SK-N-SH treated with all-trans-retinoic acid at 6 μM for 48 hours (cell line): ENCODE measurements at regions not wholly inside any gene's neighbourhood (a gene's known extent, or its start where the extent isn't known, plus 50 kb on each side); places are given as distances from the start of the nearest gene placed in this dataset.

ENCODE experiments used
- ATAC-seq: fragments of 200-7000 bp; cut with Tn5 transposase; 3 replicates; pipeline ENCODE4 v1.9.1; 2020; ENCODE audit warnings: mild to moderate bottlenecking, moderate library complexity
- ARNTL ChIP-seq: fragments of 450-650 bp; formaldehyde crosslinking; IDR thresholded peaks from 2 replicates; pipeline ENCODE4 v1.5.0; 2020; ENCODE audit warnings: low read depth, mild to moderate bottlenecking, moderate library complexity, borderline replicate concordance
- BACH2 ChIP-seq: fragments of 250-450 bp; sonication (Bioruptor Pico); IDR thresholded peaks from 2 replicates; pipeline ENCODE4 v1.9.0; 2021; ENCODE audit warnings: mild to moderate bottlenecking, borderline replicate concordance
- CREB5 ChIP-seq: fragments of 250-450 bp; sonication (Bioruptor Pico); IDR thresholded peaks from 2 replicates; pipeline ENCODE4 v1.5.1; 2020; ENCODE audit warnings: low read depth, mild to moderate bottlenecking, moderate library complexity
- CSDC2 ChIP-seq: fragments of 250-450 bp; sonication (Bioruptor Pico); IDR thresholded peaks from 2 replicates; pipeline ENCODE4 v1.5.0; 2020; ENCODE audit warnings: mild to moderate bottlenecking, moderate library complexity
- CSRNP3 ChIP-seq: fragments of 250-450 bp; sonication (Bioruptor Pico); IDR thresholded peaks from 2 replicates; pipeline ENCODE4 v1.5.1; 2021; ENCODE audit warnings: mild to moderate bottlenecking, moderate library complexity
- ESRRG ChIP-seq: fragments of 250-450 bp; sonication (Bioruptor Pico); IDR thresholded peaks from 2 replicates; pipeline ENCODE4 v1.6.1; 2021; ENCODE audit warnings: mild to moderate bottlenecking
- GLIS3 ChIP-seq: fragments of 250-450 bp; sonication (Bioruptor Pico); IDR thresholded peaks from 2 replicates; pipeline ENCODE4 v1.5.0; 2020; ENCODE audit warnings: mild to moderate bottlenecking, moderate library complexity
- ISL1 ChIP-seq: fragments of 250-450 bp; sonication (Bioruptor Pico); IDR thresholded peaks from 2 replicates; pipeline ENCODE4 v2.1.2; 2022; ENCODE audit warnings: mild to moderate bottlenecking, moderate library complexity
- OSR1 ChIP-seq: fragments of 250-450 bp; sonication (Bioruptor Pico); IDR thresholded peaks from 2 replicates; pipeline ENCODE4 v1.8.0; 2022; ENCODE audit warnings: moderate library complexity, mild to moderate bottlenecking, inconsistent platforms
- PATZ1 ChIP-seq: fragments of 250-450 bp; sonication (Bioruptor Pico); IDR thresholded peaks from 2 replicates; pipeline ENCODE4 v1.8.0; 2020; ENCODE audit warnings: mild to moderate bottlenecking, moderate library complexity, borderline replicate concordance
- PPARA ChIP-seq: fragments of 250-450 bp; sonication (Bioruptor Pico); IDR thresholded peaks from 2 replicates; pipeline ENCODE4 v1.5.0; 2020; ENCODE audit warnings: mild to moderate bottlenecking, borderline replicate concordance
- RARB ChIP-seq: fragments of 250-450 bp; sonication (Bioruptor Pico); IDR thresholded peaks from 2 replicates; pipeline ENCODE4 v1.8.0; 2021; ENCODE audit warnings: mild to moderate bottlenecking, moderate library complexity
- SNAI2 ChIP-seq: fragments of 250-450 bp; sonication (Bioruptor Pico); IDR thresholded peaks from 2 replicates; pipeline ENCODE4 v1.5.0; 2020; ENCODE audit warnings: mild to moderate bottlenecking, moderate library complexity
- TCF4 ChIP-seq: fragments of 250-450 bp; sonication (Bioruptor Pico); IDR thresholded peaks from 2 replicates; pipeline ENCODE4 v1.8.0; 2021; ENCODE audit warnings: mild to moderate bottlenecking, moderate library complexity, borderline replicate concordance
- TOX ChIP-seq: fragments of 250-450 bp; sonication (Bioruptor Pico); IDR thresholded peaks from 2 replicates; pipeline ENCODE4 v1.8.0; 2021; ENCODE audit warnings: mild to moderate bottlenecking, moderate library complexity, borderline replicate concordance
- TSHZ2 ChIP-seq: fragments of 250-450 bp; sonication (Bioruptor Pico); IDR thresholded peaks from 2 replicates; pipeline ENCODE4 v1.5.0; 2020; ENCODE audit warnings: mild to moderate bottlenecking, moderate library complexity
- ZC3H10 ChIP-seq: fragments of 250-450 bp; sonication (Bioruptor Pico); IDR thresholded peaks from 2 replicates; pipeline ENCODE4 v1.5.1; 2021; ENCODE audit warnings: mild to moderate bottlenecking, moderate library complexity
- ZFP3 ChIP-seq: fragments of 250-450 bp; sonication (Bioruptor Pico); IDR thresholded peaks from 2 replicates; pipeline ENCODE4 v1.5.0; 2020; ENCODE audit warnings: mild to moderate bottlenecking, moderate library complexity
- ZNF70 ChIP-seq: fragments of 450-650 bp; formaldehyde crosslinking; IDR thresholded peaks from 2 replicates; pipeline ENCODE4 v1.5.0; 2020; ENCODE audit warnings: mild to moderate bottlenecking, moderate library complexity
- ZNF8 ChIP-seq: fragments of 450-650 bp; formaldehyde crosslinking; IDR thresholded peaks from 2 replicates; pipeline ENCODE4 v1.5.0; 2020; ENCODE audit warnings: mild to moderate bottlenecking, moderate library complexity
- TF ChIP-seq, protein P1 (sequence below): fragments of 250-450 bp; sonication (Bioruptor Pico); IDR thresholded peaks from 2 replicates; pipeline ENCODE4 v1.8.0; 2021; ENCODE audit warnings: low read depth, mild to moderate bottlenecking, moderate library complexity, borderline replicate concordance

DNA sequence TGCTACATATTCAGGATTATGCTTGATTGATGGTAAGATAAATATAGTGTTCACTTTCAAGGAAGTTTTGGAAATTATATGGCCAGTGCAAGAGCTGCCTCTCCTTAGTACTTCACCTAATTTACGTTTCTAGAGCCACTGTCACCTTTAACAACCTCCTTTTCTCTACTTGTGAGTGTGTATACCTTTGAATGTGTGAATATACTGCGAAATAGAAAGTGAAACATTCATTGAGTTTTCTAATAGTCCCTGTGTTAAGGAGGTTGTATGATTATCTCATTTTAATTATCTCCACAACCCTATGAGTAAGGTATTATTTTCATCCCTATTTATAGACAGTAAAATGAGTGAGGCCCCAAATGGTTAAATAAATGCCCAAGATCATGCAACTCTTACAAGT is 1050.5 kb downstream of the XPNPEP1 start (continued):
- no peak for TF ChIP-seq GLIS3 (CRISPR knock-in tag)

GRCh38 chr10:108868881-108869280 is 1054.4 kb downstream of the XPNPEP1 start:
- TF ChIP-seq TCF4 (CRISPR knock-in tag) (no peak), ZNF70 (CRISPR knock-in tag) (no peak), ARNTL (CRISPR knock-in tag) (no peak), GLIS3 (CRISPR knock-in tag) (no peak), PATZ1 (CRISPR knock-in tag) (no peak), SNAI2 (CRISPR knock-in tag) (no peak), CSRNP3 (no peak), BACH2 (CRISPR knock-in tag) (no peak), TOX (CRISPR knock-in tag) (no peak), ZNF8 (no peak), TSHZ2 (CRISPR knock-in tag) (no peak), CREB5 (CRISPR knock-in tag) (no peak), ESRRG (no peak), PPARA (CRISPR knock-in tag) (no peak), OSR1 (CRISPR knock-in tag) (no peak), ISL1 (CRISPR knock-in tag) (no peak), RARB (CRISPR knock-in tag) (no peak), ZC3H10 (CRISPR knock-in tag) (no peak)
- TF ChIP-seq, protein P1, sequence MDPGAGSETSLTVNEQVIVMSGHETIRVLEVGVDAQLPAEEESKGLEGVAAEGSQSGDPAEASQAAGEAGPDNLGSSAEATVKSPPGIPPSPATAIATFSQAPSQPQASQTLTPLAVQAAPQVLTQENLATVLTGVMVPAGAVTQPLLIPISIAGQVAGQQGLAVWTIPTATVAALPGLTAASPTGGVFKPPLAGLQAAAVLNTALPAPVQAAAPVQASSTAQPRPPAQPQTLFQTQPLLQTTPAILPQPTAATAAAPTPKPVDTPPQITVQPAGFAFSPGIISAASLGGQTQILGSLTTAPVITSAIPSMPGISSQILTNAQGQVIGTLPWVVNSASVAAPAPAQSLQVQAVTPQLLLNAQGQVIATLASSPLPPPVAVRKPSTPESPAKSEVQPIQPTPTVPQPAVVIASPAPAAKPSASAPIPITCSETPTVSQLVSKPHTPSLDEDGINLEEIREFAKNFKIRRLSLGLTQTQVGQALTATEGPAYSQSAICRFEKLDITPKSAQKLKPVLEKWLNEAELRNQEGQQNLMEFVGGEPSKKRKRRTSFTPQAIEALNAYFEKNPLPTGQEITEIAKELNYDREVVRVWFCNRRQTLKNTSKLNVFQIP = no peak
- ATAC-seq = no peak

GRCh38 chr10:108862676-108863350 is 1060.5 kb downstream of the XPNPEP1 start:
- no peak for TF ChIP-seq ZC3H10 (CRISPR knock-in tag)
- no peak for TF ChIP-seq CREB5 (CRISPR knock-in tag)
- no peak for TF ChIP-seq ARNTL (CRISPR knock-in tag)
- no peak for TF ChIP-seq PATZ1 (CRISPR knock-in tag)
- TF ChIP-seq OSR1 (CRISPR knock-in tag) = no peak
- no peak for TF ChIP-seq ZFP3 (CRISPR knock-in tag)
- no peak for TF ChIP-seq ESRRG
- TF ChIP-seq BACH2 (CRISPR knock-in tag) = no peak
- no peak for TF ChIP-seq ZNF70 (CRISPR knock-in tag)
- no peak for TF ChIP-seq CSRNP3
- no peak for TF ChIP-seq PPARA (CRISPR knock-in tag)
- no peak for TF ChIP-seq CSDC2 (CRISPR knock-in tag)

More at GRCh38 chr10:108862676-108863350, 1060.5 kb downstream of the XPNPEP1 start:
- ATAC-seq = no peak
